ENCODE measurements at regions not wholly inside any gene's neighbourhood (a gene's known extent, or its start where the extent isn't known, plus 50 kb on each side); places are given as distances from the start of the nearest gene placed in this dataset.

- TF ChIP-seq GABPA (IDR thresholded peaks at IDR 0.05; ENCODE audit: low read depth, low read length) (no peak), GABPA (CRISPR knock-in tag; IDR thresholded peaks at IDR 0.05; ENCODE audit: low read depth) (no peak), ZNF292 (CRISPR knock-in tag; IDR thresholded peaks at IDR 0.05; ENCODE audit: borderline replicate concordance, low read depth) (no peak), KLF16 (CRISPR knock-in tag; IDR thresholded peaks at IDR 0.05) (no peak), ZNF451 (CRISPR knock-in tag; IDR thresholded peaks at IDR 0.05) (no peak), EZH2 (conservative IDR thresholded peaks at IDR 0.05; ENCODE audit: low read depth, low read length) (no peak)
Measured at GRCh38 chr12:63305901-63306875, 155.2 kb upstream of the AVPR1A start.

Measured in HepG2 (cell line).